G401 (cell line): ENCODE measurements at regions not wholly inside any gene's neighbourhood (a gene's known extent, or its start where the extent isn't known, plus 50 kb on each side); places are given as distances from the start of the nearest gene placed in this dataset.

Experiments used
- DNase-seq: peaks from one replicate; pipeline ENCODE4 v3.0.0-alpha.2; 2015; ENCODE audit warnings: low spot score
- in situ Hi-C: cut with HindIII; loops from 2 replicates; pipeline ENCODE4 v1.10.0; 2016; ENCODE audit warnings: low sequenced_read_pairs, mixed read lengths

GRCh38 chr4:18234108-18234507 lies 212.6 kb upstream of the LCORL start:
- no peak for DNase-seq
- in situ Hi-C loops = no loop called here

DNA sequence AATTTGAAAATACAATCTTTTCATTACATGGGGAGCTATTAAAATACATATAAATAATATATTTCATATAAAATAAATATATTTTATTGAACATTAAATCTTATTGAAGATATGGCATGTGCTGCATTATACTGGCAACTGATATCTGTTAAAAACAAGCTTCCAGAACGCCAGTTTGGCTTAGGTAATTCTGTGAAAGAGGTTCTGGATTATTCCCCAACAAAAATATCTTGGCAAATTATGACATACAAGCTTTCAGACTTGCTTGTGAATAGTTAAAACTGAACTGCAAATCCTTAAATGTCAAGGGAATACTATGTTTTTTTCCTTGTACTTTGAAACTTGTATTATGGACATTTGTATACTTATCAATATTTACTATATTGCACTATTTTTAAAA lies 210.2 kb upstream of the LCORL start:
- in situ Hi-C loops = no loop called here
- DNase-seq = no peak

DNA sequence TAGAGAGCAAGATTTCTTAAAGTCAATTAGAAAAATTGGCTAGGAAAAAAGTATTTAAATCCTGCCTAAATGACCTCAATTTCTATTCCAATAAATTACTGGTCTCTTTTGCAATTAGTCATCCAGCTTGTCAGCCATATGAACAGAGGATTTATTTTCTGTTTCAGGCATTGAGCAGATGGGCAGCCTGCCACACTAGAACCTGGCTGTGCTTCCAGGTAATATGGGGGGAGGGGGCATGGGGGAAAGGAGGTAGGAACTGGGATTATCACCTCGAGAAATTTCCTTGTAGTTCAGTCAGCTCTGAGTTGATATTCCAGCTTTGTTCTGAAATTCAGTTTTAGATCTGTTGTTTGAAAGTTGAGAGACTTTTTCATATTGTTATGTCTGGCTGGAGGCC lies 206.3 kb upstream of the LCORL start:
- DNase-seq = peak; percentile 49
- in situ Hi-C loops = no loop called here

- in situ Hi-C loops = no loop called here
- peak; percentile 8 for DNase-seq
Observed at GRCh38 chr4:18214411-18215055, 193.0 kb upstream of the LCORL start.

DNA sequence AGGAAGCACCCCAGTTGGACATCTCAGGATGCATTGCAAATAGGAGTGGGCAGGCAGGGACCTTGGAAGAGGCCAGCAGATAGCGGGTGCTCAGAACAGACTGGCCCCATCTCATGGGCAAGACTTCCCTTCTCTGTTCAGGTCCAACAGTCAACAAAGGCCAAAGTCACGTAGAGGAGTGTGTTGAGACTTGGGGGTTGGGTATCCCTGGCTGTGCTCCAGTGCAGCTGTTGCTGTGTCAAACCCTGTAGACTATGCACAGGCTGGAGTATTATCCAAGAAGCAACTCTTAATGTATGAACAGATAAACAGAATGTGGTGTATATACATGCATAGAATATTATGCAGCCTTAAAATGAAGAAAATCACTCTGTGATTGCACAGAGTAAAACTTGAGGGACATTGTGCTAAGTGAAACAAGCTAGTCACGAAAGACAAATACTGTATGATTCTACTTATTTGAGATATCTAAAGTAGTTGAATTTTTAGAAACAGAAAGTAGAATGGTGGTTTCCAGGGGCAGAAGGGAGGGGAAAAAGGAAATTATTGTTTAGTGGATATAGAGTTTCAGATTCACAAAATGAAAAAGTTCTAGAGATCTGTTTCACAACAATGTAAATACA lies 192.1 kb upstream of the LCORL start:
- in situ Hi-C loops = no loop called here
- no peak for DNase-seq

DNA sequence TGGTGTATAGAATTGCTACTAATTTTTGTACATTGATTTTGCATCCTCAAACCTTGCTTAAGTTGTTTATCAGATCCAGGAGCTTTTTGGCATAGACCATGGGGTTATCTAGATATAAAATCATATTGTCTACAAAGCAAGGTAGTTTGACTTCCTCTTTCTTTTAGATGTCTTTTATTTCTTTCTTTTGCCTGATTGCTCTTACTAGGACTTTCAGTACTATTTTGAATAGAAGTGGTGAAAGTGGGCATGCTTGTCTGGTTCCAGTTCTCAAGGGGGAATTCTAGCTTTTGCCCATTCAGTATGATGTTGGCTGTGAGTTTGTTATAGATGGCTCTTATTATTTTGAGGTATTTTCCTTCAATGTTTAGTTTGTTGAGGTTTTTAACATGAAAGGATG lies 187.9 kb upstream of the LCORL start:
- in situ Hi-C loops = no loop called here

DNA sequence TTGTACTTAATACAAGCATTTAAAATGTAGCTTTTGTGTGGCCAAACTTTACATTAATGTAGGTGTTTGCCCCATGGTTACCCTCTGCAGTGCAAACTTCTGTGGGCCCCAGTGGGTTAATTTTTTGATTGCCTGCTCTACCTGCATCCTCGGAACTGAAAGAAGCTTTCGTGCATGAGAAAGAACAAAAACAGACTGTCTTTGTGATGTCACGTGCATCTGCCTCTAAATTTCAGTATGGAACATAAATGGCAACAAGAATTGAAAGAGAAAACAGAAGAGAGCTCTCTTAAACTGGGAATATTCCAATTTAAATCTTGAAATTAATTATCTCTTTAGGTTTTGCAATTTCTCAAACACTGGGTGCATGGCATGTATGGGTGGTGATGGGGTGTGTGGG lies 182.4 kb upstream of the LCORL start:
- peak; percentile 9 for DNase-seq
- in situ Hi-C loops = no loop called here

More for the DNA sequence above, 187.9 kb upstream of the LCORL start:
- DNase-seq = no peak

- DNase-seq = peak; percentile 21
- in situ Hi-C loops = no loop called here
Observed at GRCh38 chr4:18202486-18202885, 180.9 kb upstream of the LCORL start.

- in situ Hi-C loops = no loop called here
Observed at GRCh38 chr4:18201885-18202284, 180.3 kb upstream of the LCORL start.

DNA sequence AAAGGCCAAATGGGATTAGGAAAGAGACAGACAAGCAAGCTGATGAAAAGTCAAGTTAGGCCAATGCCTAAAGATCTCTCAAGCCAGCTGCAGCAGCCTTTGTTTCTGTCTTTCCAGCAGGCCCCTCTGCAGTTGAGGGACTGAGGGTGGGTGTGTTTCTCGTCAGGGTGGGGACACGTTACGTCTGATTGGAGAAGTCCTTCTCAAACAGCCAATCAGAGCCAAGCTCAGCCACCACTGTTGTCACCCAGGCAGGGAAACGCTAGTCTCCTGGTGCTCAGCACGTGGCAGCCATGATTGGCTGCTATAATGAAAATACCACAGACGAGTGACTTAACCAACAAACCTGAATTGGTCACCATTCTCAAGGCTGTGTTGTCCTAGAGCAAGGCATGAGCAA lies 177.1 kb upstream of the LCORL start:
- DNase-seq = no peak
- in situ Hi-C loops = no loop called here

More at GRCh38 chr4:18201885-18202284, 180.3 kb upstream of the LCORL start:
- no peak for DNase-seq

DNA sequence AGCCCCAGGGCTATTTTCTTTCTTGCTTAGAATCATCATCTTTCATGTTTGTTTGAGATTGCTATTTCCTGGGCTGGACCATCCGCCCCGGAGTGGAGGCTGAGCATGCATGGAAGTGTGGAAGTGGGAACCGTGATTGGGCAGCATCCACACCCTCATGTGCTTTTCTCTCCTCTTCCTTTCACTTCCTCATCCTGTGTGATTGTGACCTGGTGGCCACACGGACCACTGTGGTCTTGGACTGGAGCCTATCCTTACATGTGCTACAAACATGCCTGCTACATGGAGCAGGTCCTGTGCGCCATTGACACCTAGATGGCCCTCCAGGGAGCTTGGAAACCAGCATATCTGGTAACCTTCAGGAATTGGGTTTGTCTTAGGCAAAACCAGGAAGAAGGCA lies 175.9 kb upstream of the LCORL start:
- in situ Hi-C loops = no loop called here

GRCh38 chr4:18194278-18194677 lies 172.7 kb upstream of the LCORL start:
- in situ Hi-C loops = no loop called here
- DNase-seq = no peak

More for the DNA sequence above, 175.9 kb upstream of the LCORL start:
- no peak for DNase-seq

DNA sequence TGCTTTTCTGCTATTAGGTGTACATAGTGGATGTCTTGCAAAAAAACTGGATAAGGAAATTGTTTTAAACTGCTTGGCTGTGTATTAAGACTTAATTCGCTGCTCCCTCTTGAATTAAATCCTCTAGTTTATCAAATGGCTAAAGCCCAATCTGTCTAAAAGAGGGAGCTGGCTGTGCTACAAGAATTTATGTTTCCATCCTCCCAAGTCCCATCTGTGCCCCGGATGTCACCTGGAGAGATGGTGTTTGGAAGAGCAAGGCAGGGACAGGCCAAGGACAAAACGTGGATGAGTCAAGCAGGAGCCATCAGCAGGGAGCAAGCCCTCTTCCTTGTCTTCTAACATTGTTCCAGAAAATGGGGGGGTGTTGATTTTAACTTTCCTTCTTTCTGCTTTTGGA lies 171.3 kb upstream of the LCORL start:
- DNase-seq = peak; percentile 84
- in situ Hi-C loops = no loop called here

GRCh38 chr4:18185491-18185890 lies 163.9 kb upstream of the LCORL start:
- in situ Hi-C loops = no loop called here
- no peak for DNase-seq

GRCh38 chr4:18180892-18181291 lies 159.3 kb upstream of the LCORL start:
- in situ Hi-C loops = no loop called here
- DNase-seq = no peak

- in situ Hi-C loops = no loop called here
- no peak for DNase-seq
Observed at GRCh38 chr4:18180122-18180521, 158.6 kb upstream of the LCORL start.

GRCh38 chr4:18171896-18172295 lies 150.3 kb upstream of the LCORL start:
- in situ Hi-C loops = no loop called here

GRCh38 chr4:18167831-18168230 lies 146.3 kb upstream of the LCORL start:
- in situ Hi-C loops = no loop called here
- DNase-seq = no peak

More at GRCh38 chr4:18171896-18172295, 150.3 kb upstream of the LCORL start:
- DNase-seq = no peak

GRCh38 chr4:18166925-18167324 lies 145.4 kb upstream of the LCORL start:
- DNase-seq = no peak
- in situ Hi-C loops = no loop called here

DNA sequence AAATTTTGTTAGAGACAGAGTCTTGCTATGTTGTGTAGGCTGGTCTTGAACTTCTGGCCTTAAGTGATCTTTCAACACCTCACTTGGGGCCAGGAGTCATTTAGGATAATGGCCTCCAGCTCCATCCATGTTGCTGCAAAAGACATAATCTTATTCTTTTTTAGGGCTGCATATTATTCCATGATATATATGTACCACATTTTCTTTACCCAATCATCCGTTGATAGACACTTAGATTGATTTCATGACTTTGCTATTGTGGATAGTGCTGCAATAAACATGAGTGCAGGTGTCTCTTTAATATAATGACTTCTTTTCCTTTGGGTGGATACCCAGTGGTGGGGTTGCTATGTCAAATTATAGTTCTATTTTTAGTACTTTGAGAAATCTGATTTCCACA lies 140.9 kb upstream of the LCORL start:
- no peak for DNase-seq
- in situ Hi-C loops = no loop called here
